ENCODE measurements at regions not wholly inside any gene's neighbourhood (a gene's known extent, or its start where the extent isn't known, plus 50 kb on each side); places are given as distances from the start of the nearest gene placed in this dataset.
"Not testable (repeated sequence)": the region's sequence is repeated elsewhere in the genome, so short reads cannot be mapped to it uniquely, and the experiment has no call there.

DNA sequence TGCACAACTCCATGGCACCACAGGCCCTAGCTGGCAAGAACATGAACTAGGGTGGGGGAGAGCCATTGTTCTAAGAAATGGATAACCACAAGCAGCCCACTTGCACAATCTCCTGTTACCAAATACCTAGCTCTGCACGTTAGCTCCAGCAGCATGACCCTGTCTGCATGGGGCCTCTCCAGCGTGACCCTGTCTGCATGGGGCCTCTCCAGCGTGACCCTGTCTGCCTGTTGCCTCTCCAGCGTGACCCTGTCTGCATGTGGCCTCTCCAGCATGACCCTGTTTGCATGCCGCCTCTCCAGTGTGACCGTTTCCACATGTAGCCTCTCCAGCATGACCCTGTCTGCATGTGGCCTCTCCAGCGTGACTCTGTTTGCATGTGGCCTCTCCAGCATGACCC, 356.7 kb downstream of the CNTNAP3B start:
- TF ChIP-seq, protein P1, sequence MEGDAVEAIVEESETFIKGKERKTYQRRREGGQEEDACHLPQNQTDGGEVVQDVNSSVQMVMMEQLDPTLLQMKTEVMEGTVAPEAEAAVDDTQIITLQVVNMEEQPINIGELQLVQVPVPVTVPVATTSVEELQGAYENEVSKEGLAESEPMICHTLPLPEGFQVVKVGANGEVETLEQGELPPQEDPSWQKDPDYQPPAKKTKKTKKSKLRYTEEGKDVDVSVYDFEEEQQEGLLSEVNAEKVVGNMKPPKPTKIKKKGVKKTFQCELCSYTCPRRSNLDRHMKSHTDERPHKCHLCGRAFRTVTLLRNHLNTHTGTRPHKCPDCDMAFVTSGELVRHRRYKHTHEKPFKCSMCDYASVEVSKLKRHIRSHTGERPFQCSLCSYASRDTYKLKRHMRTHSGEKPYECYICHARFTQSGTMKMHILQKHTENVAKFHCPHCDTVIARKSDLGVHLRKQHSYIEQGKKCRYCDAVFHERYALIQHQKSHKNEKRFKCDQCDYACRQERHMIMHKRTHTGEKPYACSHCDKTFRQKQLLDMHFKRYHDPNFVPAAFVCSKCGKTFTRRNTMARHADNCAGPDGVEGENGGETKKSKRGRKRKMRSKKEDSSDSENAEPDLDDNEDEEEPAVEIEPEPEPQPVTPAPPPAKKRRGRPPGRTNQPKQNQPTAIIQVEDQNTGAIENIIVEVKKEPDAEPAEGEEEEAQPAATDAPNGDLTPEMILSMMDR (conservative IDR thresholded peaks at IDR 0.05; ENCODE audit: low read depth, low read length), result not testable (repeated sequence)
- not testable (repeated sequence) for TF ChIP-seq POLR2A (IDR thresholded peaks at IDR 0.05; ENCODE audit: low read depth, low read length); SMC3 (IDR thresholded peaks at IDR 0.05; ENCODE audit: low read depth, low read length); BHLHE40 (IDR thresholded peaks at IDR 0.05; ENCODE audit: low read depth, low read length); RAD21 (IDR thresholded peaks at IDR 0.05; ENCODE audit: low read length); CEBPB (IDR thresholded peaks at IDR 0.05; ENCODE audit: low read depth, low read length); FOS (IDR thresholded peaks at IDR 0.05; ENCODE audit: low read depth, low read length)
- TF ChIP-seq, protein P2, sequence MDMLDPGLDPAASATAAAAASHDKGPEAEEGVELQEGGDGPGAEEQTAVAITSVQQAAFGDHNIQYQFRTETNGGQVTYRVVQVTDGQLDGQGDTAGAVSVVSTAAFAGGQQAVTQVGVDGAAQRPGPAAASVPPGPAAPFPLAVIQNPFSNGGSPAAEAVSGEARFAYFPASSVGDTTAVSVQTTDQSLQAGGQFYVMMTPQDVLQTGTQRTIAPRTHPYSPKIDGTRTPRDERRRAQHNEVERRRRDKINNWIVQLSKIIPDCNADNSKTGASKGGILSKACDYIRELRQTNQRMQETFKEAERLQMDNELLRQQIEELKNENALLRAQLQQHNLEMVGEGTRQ (IDR thresholded peaks at IDR 0.05; ENCODE audit: low read depth, low read length), result not testable (repeated sequence)
